K562 (cell line): ENCODE measurements at regions not wholly inside any gene's neighbourhood (a gene's known extent, or its start where the extent isn't known, plus 50 kb on each side); places are given as distances from the start of the nearest gene placed in this dataset.

ENCODE experiments used
- CBX1 ChIP-seq: sonication (generic); IDR thresholded peaks from 2 replicates; pipeline ENCODE4 v1.6.1; 2016; ENCODE audit warnings: antibody characterized with exemption, low read depth, mild to moderate bottlenecking
- CTCFL ChIP-seq: IDR thresholded peaks from 2 replicates; pipeline ENCODE4 v1.6.1; 2011; ENCODE audit warnings: borderline replicate concordance, low read depth, mild to moderate bottlenecking, moderate library complexity, low read length; ENCODE audit not compliant: insufficient read depth, poor library complexity, severe bottlenecking
- NFE2L1 ChIP-seq: fragments of 450-650 bp; IDR thresholded peaks from 2 replicates; pipeline ENCODE4 v1.6.1; 2016; ENCODE audit warnings: missing genetic modification characterization, low read depth, mild to moderate bottlenecking, missing compliant biosample characterization, moderate library complexity, borderline replicate concordance
- RFX1 ChIP-seq: fragments of 450-650 bp; IDR thresholded peaks from 2 replicates; pipeline ENCODE4 v1.6.1; 2016; ENCODE audit warnings: mild to moderate bottlenecking, moderate library complexity
- TBP ChIP-seq: optimal IDR thresholded peaks from 2 replicates; pipeline ENCODE3; 2011; ENCODE audit warnings: low read depth, low read length, improper control_type of control experiment
- YY1 ChIP-seq, 3 experiments: IDR thresholded peaks; 2 replicates each; pipeline ENCODE4 v1.6.1; 2011; ENCODE audit warnings: low read length in 2 of 3, mild to moderate bottlenecking in 2 of 3, moderate library complexity in 2 of 3, borderline replicate concordance in 1 of 3, control low read depth in 1 of 3, low read depth in 1 of 3; ENCODE audit not compliant: insufficient read depth in 3 of 3, insufficient replicate concordance in 2 of 3, control insufficient read depth in 1 of 3, insufficient read length in 1 of 3; ENCODE audit errors: extremely low read depth in 1 of 3
- ZBTB1 ChIP-seq: sonication (generic); formaldehyde crosslinking; IDR thresholded peaks from 2 replicates; pipeline ENCODE4 v1.8.1; 2023; ENCODE audit warnings: missing genetic modification reagents, low read depth, mild to moderate bottlenecking, borderline replicate concordance
- ZNF274 ChIP-seq: IDR thresholded peaks from 2 replicates; pipeline ENCODE4 v1.6.1; 2011; ENCODE audit warnings: low read depth, mild to moderate bottlenecking, low read length, moderate library complexity, borderline replicate concordance
- TF ChIP-seq, protein P1 (sequence below), 2 experiments: fragments of 450-650 bp; formaldehyde crosslinking in 1 of 2; IDR thresholded peaks; 2 replicates each; pipeline versions ENCODE4 v1.4.0 to v1.6.1; 2014 to 2020; ENCODE audit warnings: mild to moderate bottlenecking in 2 of 2, borderline replicate concordance in 1 of 2, low read depth in 1 of 2
- TF ChIP-seq, protein P2 (sequence below), 2 experiments: IDR thresholded peaks; 2 replicates each; pipeline ENCODE4 v1.6.1; 2012; ENCODE audit warnings: improper control_type of control experiment in 2 of 2, low read depth in 2 of 2, low read length in 2 of 2, borderline replicate concordance in 1 of 2

GRCh38 chr9:108468364-108468763 lies 387.4 kb downstream of the ACTL7B start (continued):
- TF ChIP-seq CBX1 (no peak), CTCFL (peak; percentile 57), ZNF274 (no peak), TBP (no peak), NFE2L1 (tag) (no peak), ZBTB1 (CRISPR knock-in tag) (no peak), RFX1 (peak; percentile 76), YY1 (IDR thresholded peaks at IDR 0.05; ENCODE audit: borderline replicate concordance in 1 of 3, control insufficient read depth in 1 of 3, extremely low read depth in 1 of 3, insufficient read depth in 3 of 3, insufficient read length in 1 of 3, insufficient replicate concordance in 2 of 3, low read depth in 1 of 3, low read length in 2 of 3) (peak in 1 of 3 experiments; percentile 42)
- TF ChIP-seq, protein P1, sequence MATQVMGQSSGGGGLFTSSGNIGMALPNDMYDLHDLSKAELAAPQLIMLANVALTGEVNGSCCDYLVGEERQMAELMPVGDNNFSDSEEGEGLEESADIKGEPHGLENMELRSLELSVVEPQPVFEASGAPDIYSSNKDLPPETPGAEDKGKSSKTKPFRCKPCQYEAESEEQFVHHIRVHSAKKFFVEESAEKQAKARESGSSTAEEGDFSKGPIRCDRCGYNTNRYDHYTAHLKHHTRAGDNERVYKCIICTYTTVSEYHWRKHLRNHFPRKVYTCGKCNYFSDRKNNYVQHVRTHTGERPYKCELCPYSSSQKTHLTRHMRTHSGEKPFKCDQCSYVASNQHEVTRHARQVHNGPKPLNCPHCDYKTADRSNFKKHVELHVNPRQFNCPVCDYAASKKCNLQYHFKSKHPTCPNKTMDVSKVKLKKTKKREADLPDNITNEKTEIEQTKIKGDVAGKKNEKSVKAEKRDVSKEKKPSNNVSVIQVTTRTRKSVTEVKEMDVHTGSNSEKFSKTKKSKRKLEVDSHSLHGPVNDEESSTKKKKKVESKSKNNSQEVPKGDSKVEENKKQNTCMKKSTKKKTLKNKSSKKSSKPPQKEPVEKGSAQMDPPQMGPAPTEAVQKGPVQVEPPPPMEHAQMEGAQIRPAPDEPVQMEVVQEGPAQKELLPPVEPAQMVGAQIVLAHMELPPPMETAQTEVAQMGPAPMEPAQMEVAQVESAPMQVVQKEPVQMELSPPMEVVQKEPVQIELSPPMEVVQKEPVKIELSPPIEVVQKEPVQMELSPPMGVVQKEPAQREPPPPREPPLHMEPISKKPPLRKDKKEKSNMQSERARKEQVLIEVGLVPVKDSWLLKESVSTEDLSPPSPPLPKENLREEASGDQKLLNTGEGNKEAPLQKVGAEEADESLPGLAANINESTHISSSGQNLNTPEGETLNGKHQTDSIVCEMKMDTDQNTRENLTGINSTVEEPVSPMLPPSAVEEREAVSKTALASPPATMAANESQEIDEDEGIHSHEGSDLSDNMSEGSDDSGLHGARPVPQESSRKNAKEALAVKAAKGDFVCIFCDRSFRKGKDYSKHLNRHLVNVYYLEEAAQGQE (IDR thresholded peaks at IDR 0.05; ENCODE audit: borderline replicate concordance), result peak; percentile 11; the same call in 1 of the 2 replicates
- TF ChIP-seq, protein P1 (CRISPR knock-in tag; IDR thresholded peaks at IDR 0.05; ENCODE audit: low read depth), result no peak
- TF ChIP-seq, protein P2, sequence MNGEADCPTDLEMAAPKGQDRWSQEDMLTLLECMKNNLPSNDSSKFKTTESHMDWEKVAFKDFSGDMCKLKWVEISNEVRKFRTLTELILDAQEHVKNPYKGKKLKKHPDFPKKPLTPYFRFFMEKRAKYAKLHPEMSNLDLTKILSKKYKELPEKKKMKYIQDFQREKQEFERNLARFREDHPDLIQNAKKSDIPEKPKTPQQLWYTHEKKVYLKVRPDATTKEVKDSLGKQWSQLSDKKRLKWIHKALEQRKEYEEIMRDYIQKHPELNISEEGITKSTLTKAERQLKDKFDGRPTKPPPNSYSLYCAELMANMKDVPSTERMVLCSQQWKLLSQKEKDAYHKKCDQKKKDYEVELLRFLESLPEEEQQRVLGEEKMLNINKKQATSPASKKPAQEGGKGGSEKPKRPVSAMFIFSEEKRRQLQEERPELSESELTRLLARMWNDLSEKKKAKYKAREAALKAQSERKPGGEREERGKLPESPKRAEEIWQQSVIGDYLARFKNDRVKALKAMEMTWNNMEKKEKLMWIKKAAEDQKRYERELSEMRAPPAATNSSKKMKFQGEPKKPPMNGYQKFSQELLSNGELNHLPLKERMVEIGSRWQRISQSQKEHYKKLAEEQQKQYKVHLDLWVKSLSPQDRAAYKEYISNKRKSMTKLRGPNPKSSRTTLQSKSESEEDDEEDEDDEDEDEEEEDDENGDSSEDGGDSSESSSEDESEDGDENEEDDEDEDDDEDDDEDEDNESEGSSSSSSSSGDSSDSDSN (IDR thresholded peaks at IDR 0.05; ENCODE audit: borderline replicate concordance in 1 of 2, low read depth in 2 of 2, low read length in 2 of 2), result no peak
